Coronary artery (tissue), 2 donors: ENCODE measurements at regions not wholly inside any gene's neighbourhood (a gene's known extent, or its start where the extent isn't known, plus 50 kb on each side); places are given as distances from the start of the nearest gene placed in this dataset.

Experiments
- DNase-seq: peaks from one replicate; pipeline ENCODE4 v3.0.0-alpha.2; 2017; ENCODE audit warnings: low spot score
- H3K27ac ChIP-seq, 2 donors: fragments of 200-600 bp; sonication (generic); one replicate each; pipeline ENCODE4 v1.5.1; 2016 to 2019
- H3K4me3 ChIP-seq: fragments of 200-600 bp; sonication (generic); 2 replicates; pipeline ENCODE4 v1.5.1; 2016; ENCODE audit warnings: mild to moderate bottlenecking, moderate library complexity
- CTCF ChIP-seq: fragments of 200-600 bp; sonication (generic); IDR thresholded peaks from one replicate; pipeline ENCODE4 v1.5.1; 2019; ENCODE audit warnings: antibody characterized with exemption

GRCh38 chrX:42437211-42437610 lies 340.8 kb downstream of the PPP1R2C start:
- TF ChIP-seq CTCF = no peak
- no peak for DNase-seq
- H3K27ac ChIP-seq = no peak overlapping the region
- no peak overlapping the region for H3K4me3 ChIP-seq

- DNase-seq = no peak
- H3K4me3 ChIP-seq = no peak overlapping the region
- no peak for TF ChIP-seq CTCF
- no peak overlapping the region for H3K27ac ChIP-seq
Observed at GRCh38 chrX:42434458-42435166, 343.4 kb downstream of the PPP1R2C start.

- no peak for TF ChIP-seq CTCF
- Histone ChIP-seq H3K27ac (no peak overlapping the region), H3K4me3 (no peak overlapping the region)
- no peak for DNase-seq
Observed at GRCh38 chrX:42432552-42432951, 345.4 kb downstream of the PPP1R2C start.

- no peak overlapping the region for H3K4me3 ChIP-seq
- TF ChIP-seq CTCF = no peak
- DNase-seq = no peak
- H3K27ac ChIP-seq = no peak overlapping the region
Observed at GRCh38 chrX:42422961-42423360, 355.0 kb downstream of the PPP1R2C start.

DNA sequence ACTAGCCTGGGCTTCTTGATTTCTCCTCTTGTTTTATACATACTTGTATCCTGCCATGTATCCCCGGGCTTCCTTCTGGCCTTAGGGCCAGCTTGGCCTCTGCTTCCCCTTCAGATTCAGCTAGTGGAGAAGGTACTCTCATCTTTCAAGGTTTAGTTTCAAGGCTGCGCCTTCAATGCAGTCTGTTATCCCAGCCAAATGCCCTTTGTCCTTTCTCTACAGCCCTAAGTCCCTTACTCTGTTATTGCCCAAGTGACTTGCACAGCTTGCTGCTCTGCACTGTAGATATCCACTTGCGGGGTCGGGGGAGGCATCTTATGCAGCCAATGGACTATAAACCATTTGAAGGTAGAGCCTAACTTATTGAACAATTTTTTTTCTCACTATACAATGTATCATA lies 357.5 kb downstream of the PPP1R2C start:
- Histone ChIP-seq H3K27ac (no peak overlapping the region), H3K4me3 (no peak overlapping the region)
- no peak for TF ChIP-seq CTCF
- no peak for DNase-seq

DNA sequence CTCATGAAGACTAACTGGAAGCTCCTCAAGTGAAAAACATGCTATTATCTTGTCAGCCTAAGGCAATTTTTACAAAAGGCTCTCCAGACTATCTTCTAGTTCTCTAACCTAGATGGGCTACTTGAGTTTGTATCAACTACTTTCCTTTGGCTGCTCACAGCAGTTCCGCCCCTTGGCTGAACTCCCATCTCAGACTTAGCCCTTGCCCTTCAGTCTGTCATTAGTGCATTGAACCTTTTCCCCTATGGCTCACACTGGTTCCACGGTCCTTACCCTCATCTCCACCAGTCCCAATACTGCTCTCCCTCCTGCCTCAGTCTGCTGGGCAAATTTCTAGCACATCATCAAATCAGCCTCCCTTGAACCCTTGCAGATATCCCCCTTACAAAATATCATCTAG lies 362.3 kb downstream of the PPP1R2C start:
- no peak for DNase-seq
- Histone ChIP-seq H3K4me3 (no peak overlapping the region), H3K27ac (no peak overlapping the region)
- no peak for TF ChIP-seq CTCF

GRCh38 chrX:42414057-42414456 lies 363.9 kb downstream of the PPP1R2C start:
- Histone ChIP-seq H3K4me3 (no peak overlapping the region), H3K27ac (no peak overlapping the region)
- TF ChIP-seq CTCF = no peak
- no peak for DNase-seq
